GM12865 (cell line): ENCODE measurements at regions not wholly inside any gene's neighbourhood (a gene's known extent, or its start where the extent isn't known, plus 50 kb on each side); places are given as distances from the start of the nearest gene placed in this dataset.

Experiments used
- DNase-seq: peaks from one replicate; pipeline ENCODE4 v3.0.0; 2010; ENCODE audit warnings: low read depth
- H3K4me3 ChIP-seq: 2 replicates; pipeline ENCODE4 v1.5.1; 2011; ENCODE audit warnings: mild to moderate bottlenecking, low read depth, low read length, control low read depth
- TF ChIP-seq, protein P1 (sequence below): IDR thresholded peaks from 2 replicates; pipeline ENCODE4 v1.5.1; 2011; ENCODE audit warnings: low read length, control low read depth, low read depth, inconsistent platforms; ENCODE audit not compliant: insufficient read depth; ENCODE audit errors: missing control alignments

DNA sequence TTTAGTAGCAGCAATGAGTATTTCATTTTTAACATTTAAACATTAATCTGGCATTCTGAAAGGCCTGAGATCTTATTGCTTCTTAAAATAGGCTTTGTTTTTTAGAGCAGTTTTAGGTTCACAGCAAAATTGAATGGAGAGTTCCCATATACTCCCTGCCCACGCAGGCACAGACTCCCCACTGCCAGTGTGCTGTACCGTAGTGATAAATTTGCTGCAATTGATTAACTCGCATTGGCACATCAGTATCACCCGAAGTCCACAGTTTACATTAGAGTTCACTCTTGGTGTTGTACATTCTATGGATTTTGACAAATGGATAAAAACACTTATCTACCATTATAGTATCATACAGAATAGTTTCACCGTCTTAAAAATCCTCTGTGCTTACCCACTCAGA lies 71.8 kb upstream of the ERRFI1 start:
- no peak overlapping the region for H3K4me3 ChIP-seq
- TF ChIP-seq, protein P1, sequence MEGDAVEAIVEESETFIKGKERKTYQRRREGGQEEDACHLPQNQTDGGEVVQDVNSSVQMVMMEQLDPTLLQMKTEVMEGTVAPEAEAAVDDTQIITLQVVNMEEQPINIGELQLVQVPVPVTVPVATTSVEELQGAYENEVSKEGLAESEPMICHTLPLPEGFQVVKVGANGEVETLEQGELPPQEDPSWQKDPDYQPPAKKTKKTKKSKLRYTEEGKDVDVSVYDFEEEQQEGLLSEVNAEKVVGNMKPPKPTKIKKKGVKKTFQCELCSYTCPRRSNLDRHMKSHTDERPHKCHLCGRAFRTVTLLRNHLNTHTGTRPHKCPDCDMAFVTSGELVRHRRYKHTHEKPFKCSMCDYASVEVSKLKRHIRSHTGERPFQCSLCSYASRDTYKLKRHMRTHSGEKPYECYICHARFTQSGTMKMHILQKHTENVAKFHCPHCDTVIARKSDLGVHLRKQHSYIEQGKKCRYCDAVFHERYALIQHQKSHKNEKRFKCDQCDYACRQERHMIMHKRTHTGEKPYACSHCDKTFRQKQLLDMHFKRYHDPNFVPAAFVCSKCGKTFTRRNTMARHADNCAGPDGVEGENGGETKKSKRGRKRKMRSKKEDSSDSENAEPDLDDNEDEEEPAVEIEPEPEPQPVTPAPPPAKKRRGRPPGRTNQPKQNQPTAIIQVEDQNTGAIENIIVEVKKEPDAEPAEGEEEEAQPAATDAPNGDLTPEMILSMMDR = no peak
- no peak for DNase-seq

GRCh38 chr1:8097077-8097799 lies 71.1 kb upstream of the ERRFI1 start:
- peak; percentile 86 for DNase-seq
- peak overlapping the region; percentile 21 for H3K4me3 ChIP-seq

DNA sequence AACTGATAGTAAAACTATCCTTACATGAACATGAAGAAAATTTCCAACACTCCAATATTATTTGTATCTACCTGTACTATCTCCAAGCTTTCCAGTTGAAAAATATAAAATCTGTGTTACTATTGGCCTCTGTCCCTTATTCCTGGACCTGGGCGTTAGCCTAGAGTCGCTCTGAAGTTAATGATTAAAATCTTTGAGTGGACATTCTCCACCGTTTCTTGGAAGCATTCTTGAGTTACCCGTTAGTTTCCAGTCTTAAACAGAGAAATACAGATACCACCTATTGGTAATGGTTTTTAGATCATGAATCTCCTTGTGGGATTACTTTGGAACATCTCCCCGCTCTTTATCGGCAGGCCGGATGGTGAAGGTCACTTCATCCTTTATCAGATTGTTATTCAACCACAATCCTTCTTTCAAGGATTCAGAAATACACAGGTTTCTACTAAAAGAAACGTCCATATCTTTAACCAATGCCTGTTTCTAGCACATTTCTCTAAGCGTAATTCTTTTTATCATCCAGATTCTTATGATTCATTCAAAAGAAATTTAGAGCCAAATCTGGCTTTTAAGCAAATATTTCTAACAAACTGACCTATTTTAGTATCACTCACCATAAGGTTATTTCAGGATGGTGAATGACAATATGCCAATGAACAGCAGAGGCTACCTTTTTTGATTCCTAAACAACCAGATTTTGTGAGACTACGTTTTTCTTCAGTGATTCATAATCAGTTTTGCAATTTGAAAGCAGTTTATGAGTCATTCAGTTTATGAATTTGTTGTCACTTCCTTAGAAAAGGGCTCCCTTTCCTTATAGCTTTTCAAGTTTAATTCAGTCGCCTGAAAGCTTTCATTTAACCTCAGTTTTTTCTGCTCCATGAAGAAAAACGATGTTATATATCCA lies 70.2 kb upstream of the ERRFI1 start:
- peak; percentile 56 for DNase-seq
- no peak overlapping the region for H3K4me3 ChIP-seq
- TF ChIP-seq, protein P1 = no peak

More at GRCh38 chr1:8097077-8097799, 71.1 kb upstream of the ERRFI1 start:
- TF ChIP-seq, protein P1 = no peak

- DNase-seq = no peak
- no peak overlapping the region for H3K4me3 ChIP-seq
- TF ChIP-seq, protein P1 = no peak
Measured at GRCh38 chr1:8095584-8095983, 69.5 kb upstream of the ERRFI1 start.

DNA sequence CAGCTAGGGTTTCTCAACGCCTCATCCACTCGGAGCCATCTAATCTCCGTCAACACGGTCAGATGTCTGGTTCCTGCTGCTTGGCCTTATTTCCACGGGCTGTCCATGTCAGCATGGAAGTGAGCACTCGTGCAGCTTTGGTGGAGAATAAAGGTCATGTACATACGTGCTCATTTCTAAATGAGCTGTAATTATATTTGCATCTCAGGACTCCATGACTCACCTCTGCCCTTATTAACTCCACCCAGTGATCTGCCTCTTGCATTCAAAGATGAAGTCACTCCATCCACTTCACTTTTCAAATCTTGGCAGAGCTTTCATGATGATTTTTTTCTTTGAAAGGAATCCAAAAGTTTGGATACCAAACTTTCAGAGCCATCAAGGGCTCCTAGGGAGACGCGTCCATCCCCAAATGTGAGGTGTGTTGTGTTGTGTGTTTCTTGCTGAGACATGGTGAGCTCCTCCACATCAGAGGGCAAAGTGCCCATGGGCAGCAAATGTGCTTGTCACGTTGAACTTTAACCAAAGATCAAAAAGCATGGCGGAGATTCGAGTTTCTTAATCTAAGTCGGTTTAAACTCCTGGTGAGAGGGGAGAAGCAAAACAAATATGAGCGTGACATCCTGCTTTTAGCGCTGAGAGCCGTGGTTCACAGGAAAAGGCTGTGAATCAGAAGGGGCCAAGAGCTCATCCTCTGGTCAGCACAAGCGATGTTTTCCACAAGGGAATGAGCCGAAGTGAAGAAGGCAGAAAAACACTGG lies 68.6 kb upstream of the ERRFI1 start:
- TF ChIP-seq, protein P1 = no peak
- DNase-seq = no peak
- no peak overlapping the region for H3K4me3 ChIP-seq

DNA sequence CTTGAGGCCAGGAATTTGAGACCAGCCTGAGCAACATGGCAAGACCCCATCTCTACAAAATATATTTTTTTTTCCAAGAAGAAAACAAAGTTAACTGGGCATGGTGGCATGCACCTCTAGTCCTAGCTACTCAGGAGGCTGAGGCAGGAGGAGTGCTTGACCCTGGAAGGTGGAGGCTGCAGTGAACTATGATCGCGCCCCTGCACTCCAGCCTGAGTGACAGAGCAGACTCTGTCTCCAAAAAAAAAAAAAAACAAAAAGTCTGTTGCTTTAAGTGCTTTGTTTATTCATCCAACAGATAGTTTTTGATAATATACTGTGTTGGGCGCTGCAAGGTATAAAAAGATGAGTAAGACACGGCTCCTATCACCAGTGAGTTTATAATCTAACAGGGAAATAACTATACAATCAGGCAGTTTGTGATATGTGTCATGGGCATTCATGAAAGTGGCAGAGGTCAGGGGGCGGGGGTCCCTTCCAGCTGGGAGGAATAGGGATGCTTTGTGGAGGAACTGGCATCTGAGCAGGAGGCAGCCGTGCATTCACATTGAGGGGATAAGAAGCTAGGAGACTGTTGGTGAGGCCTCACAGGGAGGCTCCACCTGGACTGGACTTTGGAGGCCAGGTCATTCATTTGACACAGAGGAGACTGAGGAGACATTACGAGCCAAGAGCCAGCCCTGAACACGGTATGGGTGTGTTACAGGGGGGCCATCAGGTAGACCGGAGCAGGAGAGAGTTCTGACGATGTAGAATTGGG lies 67.3 kb upstream of the ERRFI1 start:
- DNase-seq = no peak
- no peak overlapping the region for H3K4me3 ChIP-seq
- TF ChIP-seq, protein P1 = no peak
